HG02642 (cell line): ENCODE measurements at regions not wholly inside any gene's neighbourhood (a gene's known extent, or its start where the extent isn't known, plus 50 kb on each side); places are given as distances from the start of the nearest gene placed in this dataset.
"Not testable (repeated sequence)": the region's sequence is repeated elsewhere in the genome, so short reads cannot be mapped to it uniquely, and the experiment has no call there.

Experiments
- ATAC-seq: cut with Tn5 transposase; IDR thresholded peaks from one replicate; pipeline ENCODE4 v1.9.1; 2021; ENCODE audit warnings: mild to moderate bottlenecking; ENCODE audit not compliant: unreplicated experiment, poor library complexity

DNA sequence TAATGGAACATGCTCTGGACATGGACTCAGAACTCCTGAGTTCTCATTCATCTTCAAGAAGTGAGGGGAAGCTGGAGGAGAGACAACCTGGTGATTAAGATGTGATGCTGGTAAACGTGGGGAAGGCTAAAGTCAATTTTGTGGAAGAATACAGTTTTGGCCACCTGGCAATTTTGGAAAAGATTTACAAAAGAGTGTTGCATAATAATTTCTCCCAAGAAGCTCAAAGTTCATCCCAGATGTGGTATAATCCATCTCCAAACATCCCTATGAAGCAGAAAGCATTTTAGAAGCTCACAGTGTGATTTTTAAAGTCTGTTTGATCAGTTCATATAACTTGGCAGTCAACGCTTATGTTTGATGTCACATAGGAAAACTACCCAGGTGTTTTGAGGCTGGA lies 208.7 kb downstream of the LMX1A start:
- ATAC-seq, result no peak

DNA sequence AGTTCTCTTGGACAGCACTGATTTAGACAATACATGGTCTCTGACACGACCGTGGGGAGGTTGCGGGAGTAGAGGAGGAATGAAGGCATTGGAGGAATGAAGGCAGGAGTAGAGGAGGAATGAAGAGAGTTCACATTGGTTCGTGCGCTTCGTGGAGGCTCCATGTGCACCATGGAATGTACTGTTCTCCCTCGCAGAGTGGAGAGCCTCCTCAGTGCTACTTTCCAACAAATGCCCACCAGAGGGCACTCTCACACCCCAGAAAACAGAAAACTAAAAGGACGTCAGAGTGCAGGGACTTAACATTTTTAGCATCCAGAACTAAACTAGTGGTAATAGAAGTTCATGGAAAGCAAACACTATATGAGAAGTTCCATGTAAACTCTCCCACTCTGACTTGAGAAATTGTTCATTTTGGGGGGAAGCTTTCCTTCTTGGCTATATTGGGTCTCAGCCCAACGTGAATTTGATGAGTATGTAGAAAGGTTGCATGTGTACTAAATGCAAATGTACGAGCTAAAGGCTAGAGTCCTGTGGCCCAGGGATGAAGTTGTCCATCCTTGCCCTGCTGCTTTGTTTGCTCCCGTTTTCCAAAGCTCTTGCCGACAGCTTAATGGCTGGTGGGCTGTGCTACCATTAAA lies 211.6 kb downstream of the LMX1A start:
- ATAC-seq, result peak; percentile 73

DNA sequence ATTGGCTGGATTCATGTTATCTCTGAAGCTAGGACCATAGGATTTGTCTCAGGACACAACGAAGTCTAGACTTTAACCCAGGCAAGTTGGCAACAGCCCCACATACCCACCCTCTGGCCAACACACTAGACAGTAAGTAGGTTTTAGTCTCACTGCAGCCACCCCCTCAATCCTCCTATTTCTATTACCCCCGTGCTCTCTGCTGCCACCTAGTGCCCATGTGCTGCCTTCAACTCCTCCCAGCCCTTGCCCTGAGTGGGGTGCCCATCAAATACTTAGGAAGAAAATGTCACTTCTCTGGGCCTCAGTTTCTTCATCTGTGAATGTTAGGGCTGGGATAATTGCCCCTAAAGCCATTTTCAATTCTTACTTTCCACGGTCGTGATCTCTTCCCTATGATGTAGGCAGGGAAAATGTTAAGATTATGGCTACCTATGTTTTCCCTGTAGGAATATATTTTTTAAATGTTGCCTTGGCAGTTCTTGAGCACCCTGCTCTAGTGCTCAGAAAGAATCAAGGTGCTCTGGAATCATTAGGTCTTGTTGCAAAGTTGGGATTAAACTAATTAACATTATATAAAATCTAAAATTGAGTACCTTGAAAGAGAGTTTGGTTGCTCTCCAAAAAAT lies 213.0 kb downstream of the LMX1A start:
- ATAC-seq, result no peak

DNA sequence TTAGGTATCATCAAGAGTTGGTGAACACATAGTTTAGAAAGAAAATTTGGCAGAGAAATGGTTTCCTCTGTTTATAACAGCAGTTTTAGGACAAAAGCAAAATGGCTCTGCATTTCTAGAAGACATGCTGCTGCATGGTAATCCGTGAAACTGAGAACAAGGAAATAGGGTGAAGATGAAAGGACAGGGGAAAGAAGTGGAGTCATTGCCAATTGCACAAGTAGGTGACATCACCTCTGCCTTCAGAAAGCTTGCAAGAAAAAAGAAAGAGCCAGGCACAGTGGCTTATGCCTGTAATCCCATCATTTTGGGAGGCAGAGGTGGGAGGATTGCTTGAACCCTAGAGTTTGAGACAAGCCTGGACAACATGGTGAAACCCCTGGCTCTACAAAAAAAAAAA lies 217.6 kb downstream of the LMX1A start:
- ATAC-seq, result no peak

DNA sequence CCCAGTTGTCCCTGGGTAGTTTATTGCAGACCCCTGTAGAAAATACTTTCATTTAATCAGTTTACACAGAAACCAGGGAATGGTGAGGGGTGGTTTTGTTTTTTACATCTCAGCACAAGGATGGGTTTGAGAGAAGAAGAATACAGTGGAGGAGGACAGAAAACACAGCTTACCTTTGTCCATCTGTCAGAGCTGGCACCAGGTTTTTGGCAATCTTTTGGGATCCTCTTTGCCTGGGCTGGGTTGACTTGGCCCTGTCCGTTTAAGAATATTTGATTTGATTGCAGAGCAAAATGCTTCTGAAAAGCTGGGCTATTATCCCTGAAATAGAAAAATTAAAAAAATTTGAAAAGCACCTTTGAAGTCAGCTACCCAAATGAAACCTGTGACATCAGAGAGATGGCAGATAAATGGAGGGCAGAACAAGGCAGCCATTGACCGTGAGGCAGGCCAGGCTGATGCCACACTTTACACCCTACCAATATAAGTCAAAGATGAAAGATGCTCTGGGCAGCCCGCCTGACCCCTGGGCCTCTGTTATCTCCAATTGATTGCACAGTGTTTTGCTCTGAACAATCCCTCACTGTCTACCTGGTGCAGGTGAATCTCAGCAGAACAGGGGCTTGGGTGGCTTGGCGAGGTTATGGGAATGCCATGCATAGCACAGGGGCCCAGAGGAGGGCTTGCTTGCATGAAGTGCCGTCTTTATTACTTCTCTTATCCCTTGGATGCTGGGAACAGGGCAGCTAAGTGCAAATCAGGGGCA lies 218.8 kb downstream of the LMX1A start:
- no peak for ATAC-seq

DNA sequence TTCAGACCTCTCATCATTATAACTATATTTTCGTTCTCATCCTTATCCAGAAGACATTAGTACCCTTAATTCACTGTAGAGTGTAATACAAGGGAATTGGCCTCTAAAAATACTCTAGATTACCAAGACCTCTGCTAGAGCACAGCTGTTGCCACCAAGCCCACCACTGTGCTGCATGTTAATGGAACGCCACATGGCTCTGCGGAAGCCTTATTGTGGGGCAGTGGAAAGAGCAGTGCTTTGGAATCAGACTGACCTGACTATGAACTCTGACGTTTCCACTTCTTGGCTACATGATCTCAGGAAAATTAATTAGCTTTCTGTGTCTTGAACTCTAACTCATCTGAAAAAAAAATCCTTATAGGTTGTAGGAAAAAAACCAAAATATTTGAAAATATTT lies 222.1 kb downstream of the LMX1A start:
- no peak for ATAC-seq

DNA sequence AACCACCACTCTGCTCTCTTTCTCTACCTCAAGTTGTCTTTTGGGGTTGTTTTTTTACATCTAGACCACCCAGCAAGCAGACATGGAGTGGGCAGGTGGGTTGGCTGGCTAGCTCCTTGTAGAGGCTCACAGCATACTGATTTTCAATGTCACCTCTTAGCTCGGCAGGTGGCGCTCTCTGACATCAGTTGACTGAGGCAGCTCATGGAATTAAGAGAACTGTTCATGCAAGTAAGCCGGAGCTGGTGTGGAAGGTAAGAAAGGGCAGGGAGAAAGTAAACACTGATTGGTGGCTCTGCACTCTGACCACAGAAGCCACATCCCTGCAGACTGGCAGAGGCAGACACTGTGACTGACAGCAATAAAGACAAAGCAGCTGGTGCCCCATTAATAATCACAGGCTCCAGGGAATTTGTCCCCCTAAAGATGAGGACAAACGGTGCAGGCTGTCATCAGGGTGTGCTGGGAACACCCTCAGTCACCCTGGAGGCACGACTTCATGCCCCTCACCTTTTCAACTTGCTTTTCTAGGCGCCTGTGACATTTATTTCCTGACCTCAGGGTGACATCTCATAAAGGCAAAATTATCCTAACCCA lies 226.8 kb downstream of the LMX1A start:
- ATAC-seq, result peak; percentile 68

DNA sequence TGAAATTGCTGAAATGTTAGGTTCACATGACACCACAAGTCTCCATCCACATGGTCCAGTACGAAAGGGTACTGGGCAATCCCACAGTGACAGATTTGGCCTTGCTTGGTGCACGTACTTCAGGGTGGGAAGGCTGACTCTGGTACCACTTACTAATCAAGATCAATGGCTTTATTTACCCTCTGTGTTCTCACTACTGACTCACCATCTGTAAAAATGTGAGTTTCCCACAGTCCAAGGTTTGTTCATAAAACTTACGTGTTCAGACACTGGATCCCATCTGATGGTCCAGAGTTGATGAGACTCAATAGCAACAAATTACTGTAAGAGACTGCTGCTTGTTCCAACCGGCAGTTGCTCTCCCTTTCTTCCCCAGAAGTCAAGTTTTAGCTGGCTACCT lies 231.7 kb downstream of the LMX1A start:
- ATAC-seq, result no peak

DNA sequence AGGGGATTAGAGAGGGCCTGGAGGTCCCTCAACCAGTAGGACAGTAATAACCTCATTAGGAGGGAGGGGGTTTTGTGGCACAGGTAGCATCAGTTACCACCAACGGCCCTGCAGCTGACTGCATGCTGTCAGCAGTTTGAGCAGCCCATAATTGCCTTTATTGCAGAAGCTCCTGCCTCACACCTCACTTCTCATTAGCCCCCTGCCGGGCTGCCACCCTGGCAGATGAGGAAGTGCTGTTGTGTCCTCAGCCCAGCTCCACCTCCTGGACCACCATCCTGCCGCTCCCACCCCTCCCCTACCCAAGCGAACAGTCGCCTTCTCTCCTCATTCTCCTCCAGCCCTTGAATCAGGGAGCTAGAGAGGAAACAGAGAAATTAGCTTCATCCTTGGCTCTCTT lies 237.4 kb downstream of the LMX1A start:
- no peak for ATAC-seq

DNA sequence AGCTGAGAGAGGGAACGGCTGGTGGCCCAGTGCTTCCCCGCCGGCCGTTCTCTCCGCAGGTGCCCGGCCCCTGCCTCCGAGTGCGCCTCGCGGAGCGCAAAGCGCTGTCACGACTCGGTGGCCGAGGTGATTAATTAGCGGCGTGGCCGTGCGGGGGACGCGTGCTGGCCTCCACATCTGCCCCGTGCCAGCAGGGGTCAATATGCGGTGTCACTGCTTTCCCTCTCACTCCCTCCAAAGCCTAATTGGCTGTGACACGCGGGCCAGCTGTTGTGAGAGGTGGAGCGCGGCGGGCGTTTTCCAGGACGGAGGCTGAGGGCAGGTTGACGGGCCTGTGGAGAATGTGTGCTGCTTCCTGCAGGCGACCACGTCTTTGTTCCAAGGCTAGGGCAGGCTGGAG lies 239.0 kb downstream of the LMX1A start:
- no peak for ATAC-seq

DNA sequence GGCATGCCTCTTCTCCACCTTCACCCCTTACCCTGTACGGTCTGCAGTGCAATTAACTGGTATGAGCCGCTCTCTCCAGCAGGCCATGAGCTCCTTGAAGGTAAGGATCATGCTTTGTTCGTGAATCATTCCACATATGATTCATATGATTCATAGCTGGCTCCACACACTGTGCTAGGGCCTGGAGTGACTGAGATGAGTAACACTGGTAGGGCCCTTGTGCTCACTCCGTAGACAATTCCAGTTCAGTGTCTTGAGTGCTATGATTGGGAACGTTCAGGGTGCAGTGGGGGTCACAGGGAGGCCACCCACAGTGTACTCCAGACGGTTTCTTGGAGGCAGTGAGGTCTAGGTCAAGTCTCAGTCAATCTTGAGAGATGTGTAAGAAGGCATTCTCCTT lies 239.8 kb downstream of the LMX1A start:
- ATAC-seq, result no peak

DNA sequence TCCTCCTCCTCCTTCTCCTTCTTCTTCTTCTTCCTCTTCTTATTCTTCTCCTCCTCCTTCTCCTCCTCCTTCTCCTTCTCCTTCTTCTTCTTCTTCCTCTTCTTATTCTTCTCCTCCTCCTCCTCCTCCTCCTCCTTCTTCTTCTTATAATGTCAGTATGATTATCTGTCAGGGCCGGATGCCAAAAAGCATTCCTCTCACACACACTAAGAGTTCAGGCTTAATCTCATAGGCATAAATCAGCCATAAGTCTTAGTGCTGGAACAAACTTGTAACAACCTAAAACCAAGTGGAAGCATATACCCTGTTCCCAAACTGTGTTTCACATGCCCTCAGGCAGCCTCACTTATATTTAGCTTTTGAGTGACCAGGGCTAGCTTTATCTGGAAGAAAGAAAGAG lies 240.3 kb downstream of the LMX1A start:
- no peak for ATAC-seq

DNA sequence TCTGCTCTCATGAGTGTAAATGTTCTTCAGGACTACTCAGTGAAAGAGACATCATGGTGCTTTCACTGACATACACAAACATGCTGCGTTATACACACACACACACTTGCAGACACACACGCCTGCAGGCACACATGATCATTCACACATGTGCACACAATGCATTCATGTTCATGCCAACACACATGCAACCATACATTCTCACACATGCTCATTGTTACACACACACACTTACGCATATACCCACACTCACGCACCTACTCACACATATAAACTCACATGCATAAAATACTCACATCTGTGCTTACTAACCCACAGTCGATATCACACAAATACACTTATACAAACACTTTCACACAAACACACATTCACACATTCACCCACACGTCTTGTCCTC lies 241.6 kb downstream of the LMX1A start:
- no peak for ATAC-seq

DNA sequence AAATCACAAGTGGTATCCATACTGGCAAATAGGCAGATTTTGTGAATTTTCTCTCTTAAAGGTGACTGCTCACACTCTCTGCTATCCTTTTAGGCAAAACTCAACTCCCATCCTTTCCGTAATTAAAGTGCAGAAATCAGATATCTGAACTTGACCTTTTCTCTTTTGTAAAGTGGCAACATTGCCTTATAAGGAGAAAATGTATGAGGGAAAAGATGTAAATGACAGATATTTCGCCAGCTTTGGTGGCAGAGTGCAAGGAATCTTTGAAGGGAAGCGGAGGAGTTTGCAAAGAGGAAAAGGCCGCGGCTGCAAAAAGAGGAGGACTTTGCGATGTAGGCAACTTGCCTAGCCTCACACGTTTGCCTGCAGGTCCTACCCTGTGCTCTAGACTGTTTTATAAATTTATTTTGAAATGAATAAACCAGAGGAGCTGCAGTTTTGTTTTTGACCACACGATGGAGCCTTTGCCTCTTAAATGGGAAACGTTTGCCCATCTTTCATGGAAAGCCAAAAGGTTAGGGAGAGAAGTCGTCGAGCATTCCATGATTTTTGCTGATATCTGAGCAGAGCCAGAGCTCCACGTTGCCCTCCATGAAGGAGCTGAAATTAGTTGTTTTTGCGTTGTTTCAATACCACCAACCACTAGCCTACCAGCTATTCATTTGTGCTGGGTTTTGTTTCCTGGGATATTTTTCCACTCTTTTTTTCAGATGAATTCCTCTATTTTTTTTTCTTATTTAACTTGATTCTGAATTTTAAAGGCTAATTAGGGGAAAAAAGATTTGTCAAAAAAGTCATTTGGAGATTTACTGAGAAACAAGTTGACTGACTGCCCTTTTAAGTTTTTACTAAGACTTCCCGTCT lies 242.3 kb downstream of the LMX1A start:
- ATAC-seq, result no peak

DNA sequence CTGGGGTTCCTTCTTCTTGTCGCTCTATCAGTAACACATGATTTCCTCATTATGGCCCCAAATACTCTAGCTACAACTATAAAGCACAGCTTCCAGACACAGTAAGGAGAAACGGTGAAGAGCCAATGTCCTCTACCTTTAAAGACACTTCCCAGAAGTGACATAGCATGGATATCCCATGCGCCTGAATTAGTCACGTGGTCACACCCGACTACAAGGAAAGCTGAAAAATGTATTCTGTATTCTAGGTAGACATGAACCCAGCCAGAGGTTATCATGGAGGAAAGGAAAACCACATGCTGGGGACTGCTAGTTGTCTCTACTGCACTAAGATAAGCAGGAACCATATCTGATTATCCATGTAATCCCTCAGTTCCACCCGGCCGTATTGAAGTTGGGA lies 244.3 kb downstream of the LMX1A start:
- no peak for ATAC-seq

DNA sequence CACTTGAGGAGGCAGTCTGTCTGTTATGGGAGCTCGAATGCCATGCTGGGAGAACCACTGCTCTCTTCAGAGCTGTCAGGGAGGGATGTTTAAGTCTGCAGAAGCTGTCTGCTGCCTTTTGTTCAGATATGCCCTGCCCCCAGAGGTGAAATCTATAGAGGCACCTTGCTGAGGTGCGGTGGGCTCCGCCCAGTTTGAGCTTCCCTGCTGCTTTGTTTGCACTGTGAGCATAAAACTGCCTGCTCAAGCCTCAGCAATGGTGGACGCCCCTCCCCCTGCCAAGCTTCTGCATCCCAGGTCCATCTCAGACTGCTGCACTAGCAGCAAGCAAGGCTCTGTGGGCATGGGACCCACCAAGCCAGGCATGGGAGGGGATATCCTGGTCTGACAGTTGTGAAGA lies 247.5 kb downstream of the LMX1A start:
- ATAC-seq, result no peak

DNA sequence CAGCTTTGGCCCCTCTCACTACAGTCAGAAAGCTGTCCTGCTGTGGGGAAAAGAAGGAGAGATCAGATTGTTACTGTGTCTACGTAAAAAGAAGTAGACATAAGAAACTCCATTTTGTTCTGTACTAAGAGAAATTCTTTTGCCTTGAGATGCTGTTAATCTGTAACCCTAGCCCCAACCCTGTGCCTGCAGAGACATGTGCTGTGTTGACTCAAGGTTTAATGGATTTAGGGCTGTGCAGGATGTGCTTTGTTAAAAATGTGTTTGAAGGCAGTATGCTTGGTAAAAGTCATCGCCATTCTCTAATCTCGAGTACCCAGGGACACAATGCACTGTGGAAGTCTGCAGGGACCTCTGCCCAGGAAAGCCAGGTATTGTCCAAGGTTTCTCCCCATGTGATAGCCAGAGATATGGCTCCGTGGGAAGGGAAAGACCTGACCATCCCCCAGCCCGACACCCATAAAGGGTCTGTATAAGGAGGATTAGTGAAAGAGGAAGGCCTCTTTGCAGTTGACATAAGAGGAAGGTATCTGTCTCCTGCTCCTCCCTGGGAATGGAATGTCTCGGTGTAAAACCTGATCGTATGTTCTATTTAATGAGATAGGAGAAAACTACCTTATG lies 263.9 kb downstream of the LMX1A start:
- not testable (repeated sequence) for ATAC-seq

DNA sequence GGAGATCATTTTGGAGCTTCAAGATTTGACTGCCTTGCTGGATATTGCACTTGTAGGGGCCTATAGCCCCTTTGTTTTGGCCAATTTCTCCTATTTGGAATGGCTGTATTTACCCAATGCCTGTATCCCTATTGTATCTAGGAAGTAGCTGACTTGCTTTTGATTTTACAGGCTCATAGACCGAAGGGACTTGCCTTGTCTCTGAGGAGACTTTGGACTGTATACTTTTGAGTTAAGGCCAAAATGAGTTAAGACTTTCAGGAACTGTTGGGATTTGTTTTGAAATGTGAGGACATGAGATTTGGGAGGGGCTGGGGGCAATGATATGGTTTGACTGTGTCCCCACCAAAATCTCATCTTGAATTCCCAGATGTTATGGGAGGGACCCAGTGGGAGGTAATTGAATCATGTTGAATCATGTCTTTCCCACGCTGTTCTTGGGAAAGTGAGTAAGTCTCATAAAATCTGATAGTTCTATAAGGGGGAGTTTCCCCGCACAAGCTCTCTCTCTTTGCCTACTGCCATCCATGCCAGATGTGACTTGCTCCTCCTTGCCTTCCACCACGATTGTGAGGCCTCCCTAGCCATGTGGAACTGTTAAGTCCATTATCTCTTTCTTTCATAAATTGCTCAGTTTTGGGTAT lies 276.1 kb downstream of the LMX1A start:
- no peak for ATAC-seq

DNA sequence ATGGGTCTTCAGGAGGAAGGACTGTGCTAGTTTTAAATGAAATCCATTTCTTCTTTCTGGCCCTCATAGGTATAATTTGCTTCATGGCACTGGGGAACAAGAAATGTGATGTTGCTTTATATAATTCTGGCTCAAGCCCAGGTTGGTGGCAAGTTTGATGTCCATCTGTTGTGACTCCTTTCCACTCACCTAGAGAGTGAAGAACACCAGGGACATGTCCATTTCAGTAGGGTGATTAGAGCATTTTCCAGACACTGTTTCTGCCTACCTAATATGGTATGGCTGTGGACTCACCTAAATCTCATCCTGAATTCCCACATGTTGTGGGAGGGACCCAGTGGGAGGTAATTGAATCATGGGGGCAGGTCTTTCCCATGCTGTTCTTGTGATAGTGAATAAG lies 278.1 kb downstream of the LMX1A start:
- ATAC-seq, result no peak
